ENCODE measurements at regions not wholly inside any gene's neighbourhood (a gene's known extent, or its start where the extent isn't known, plus 50 kb on each side); places are given as distances from the start of the nearest gene placed in this dataset.

DNA sequence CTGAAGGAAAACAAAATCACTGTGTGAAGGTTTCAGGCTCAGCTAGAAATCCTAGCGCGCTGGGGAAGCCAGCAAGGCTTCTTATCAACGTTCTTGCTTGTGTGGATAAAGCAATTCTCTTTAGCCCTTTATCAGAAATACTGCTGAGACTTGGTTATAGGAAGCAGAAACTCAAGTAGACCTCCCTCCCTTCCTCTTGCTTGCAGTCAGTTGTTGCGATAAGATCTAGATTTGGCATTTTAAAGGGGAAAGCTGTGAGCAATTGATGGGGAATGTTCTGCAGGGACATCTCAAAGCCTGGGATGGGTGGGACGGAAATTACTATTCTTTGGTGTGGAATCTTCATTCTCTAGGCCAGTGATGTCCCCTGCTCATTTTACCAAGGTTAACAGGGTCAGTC is 76.4 kb upstream of the ANO4 start:
- TF ChIP-seq EP300 (IDR thresholded peaks at IDR 0.05; ENCODE audit: borderline replicate concordance) (no peak), RAD21 (IDR thresholded peaks at IDR 0.05; ENCODE audit: low read depth) (no peak), TCF12 (IDR thresholded peaks at IDR 0.05; ENCODE audit: low read depth) (no peak), YY1 (IDR thresholded peaks at IDR 0.05; ENCODE audit: low read depth) (no peak), CEBPB (IDR thresholded peaks at IDR 0.05) (no peak), NFIC (IDR thresholded peaks at IDR 0.05) (no peak), TAF1 (IDR thresholded peaks at IDR 0.05; ENCODE audit: low read depth) (no peak), EGR1 (IDR thresholded peaks at IDR 0.05) (no peak), ZBTB7A (IDR thresholded peaks at IDR 0.05; ENCODE audit: low read depth) (no peak)
- TF ChIP-seq, protein P1, sequence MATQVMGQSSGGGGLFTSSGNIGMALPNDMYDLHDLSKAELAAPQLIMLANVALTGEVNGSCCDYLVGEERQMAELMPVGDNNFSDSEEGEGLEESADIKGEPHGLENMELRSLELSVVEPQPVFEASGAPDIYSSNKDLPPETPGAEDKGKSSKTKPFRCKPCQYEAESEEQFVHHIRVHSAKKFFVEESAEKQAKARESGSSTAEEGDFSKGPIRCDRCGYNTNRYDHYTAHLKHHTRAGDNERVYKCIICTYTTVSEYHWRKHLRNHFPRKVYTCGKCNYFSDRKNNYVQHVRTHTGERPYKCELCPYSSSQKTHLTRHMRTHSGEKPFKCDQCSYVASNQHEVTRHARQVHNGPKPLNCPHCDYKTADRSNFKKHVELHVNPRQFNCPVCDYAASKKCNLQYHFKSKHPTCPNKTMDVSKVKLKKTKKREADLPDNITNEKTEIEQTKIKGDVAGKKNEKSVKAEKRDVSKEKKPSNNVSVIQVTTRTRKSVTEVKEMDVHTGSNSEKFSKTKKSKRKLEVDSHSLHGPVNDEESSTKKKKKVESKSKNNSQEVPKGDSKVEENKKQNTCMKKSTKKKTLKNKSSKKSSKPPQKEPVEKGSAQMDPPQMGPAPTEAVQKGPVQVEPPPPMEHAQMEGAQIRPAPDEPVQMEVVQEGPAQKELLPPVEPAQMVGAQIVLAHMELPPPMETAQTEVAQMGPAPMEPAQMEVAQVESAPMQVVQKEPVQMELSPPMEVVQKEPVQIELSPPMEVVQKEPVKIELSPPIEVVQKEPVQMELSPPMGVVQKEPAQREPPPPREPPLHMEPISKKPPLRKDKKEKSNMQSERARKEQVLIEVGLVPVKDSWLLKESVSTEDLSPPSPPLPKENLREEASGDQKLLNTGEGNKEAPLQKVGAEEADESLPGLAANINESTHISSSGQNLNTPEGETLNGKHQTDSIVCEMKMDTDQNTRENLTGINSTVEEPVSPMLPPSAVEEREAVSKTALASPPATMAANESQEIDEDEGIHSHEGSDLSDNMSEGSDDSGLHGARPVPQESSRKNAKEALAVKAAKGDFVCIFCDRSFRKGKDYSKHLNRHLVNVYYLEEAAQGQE (IDR thresholded peaks at IDR 0.05; ENCODE audit: low read depth): no peak
- TF ChIP-seq, protein P2, sequence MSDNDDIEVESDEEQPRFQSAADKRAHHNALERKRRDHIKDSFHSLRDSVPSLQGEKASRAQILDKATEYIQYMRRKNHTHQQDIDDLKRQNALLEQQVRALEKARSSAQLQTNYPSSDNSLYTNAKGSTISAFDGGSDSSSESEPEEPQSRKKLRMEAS (IDR thresholded peaks at IDR 0.05): no peak
- TF ChIP-seq, protein P3, sequence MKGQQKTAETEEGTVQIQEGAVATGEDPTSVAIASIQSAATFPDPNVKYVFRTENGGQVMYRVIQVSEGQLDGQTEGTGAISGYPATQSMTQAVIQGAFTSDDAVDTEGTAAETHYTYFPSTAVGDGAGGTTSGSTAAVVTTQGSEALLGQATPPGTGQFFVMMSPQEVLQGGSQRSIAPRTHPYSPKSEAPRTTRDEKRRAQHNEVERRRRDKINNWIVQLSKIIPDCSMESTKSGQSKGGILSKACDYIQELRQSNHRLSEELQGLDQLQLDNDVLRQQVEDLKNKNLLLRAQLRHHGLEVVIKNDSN (IDR thresholded peaks at IDR 0.05): no peak
